T-helper 2 cell treated with Interferon-gamma antibody and Interleukin-4, amounts not matched to agents 5 μg/mL and 100 μg/mL, for 36 hours (primary cell): ENCODE measurements at regions not wholly inside any gene's neighbourhood (a gene's known extent, or its start where the extent isn't known, plus 50 kb on each side); places are given as distances from the start of the nearest gene placed in this dataset.
"Not testable (repeated sequence)": the region's sequence is repeated elsewhere in the genome, so short reads cannot be mapped to it uniquely, and the experiment has no call there.

Experiments
- DNase-seq: peaks from one replicate; pipeline ENCODE4 v3.0.0; 2021; ENCODE audit warnings: low spot score
- H3K27ac Mint-ChIP-seq: one replicate; pipeline ENCODE4 v1.8.0; 2021; ENCODE audit warnings: mild to moderate bottlenecking, mixed read lengths
- H3K27me3 Mint-ChIP-seq: one replicate; pipeline ENCODE4 v1.8.0; 2021; ENCODE audit warnings: low read depth, mixed read lengths
- H3K36me3 Mint-ChIP-seq: one replicate; pipeline ENCODE4 v1.8.0; 2021; ENCODE audit warnings: low read depth, mixed read lengths
- H3K4me1 Mint-ChIP-seq: one replicate; pipeline ENCODE4 v1.8.0; 2021; ENCODE audit warnings: low read depth, mixed read lengths
- H3K4me3 Mint-ChIP-seq: one replicate; pipeline ENCODE4 v1.8.0; 2022; ENCODE audit warnings: mild to moderate bottlenecking, moderate library complexity, mixed read lengths
- H3K9me3 Mint-ChIP-seq: one replicate; pipeline ENCODE4 v1.8.0; 2021; ENCODE audit warnings: mixed read lengths

GRCh38 chr2:195138435-195138834, 518.6 kb upstream of the SLC39A10 start:
- H3K9me3 Mint-ChIP-seq: no peaks in the 10 kb centered on the region
- DNase-seq: no peak
- H3K36me3 Mint-ChIP-seq: no peaks in the 10 kb centered on the region
- no peaks in the 10 kb centered on the region for H3K4me1 Mint-ChIP-seq
- H3K27me3 Mint-ChIP-seq: no peaks in the 10 kb centered on the region
- no peak overlapping the region for H3K4me3 Mint-ChIP-seq
- no peak overlapping the region for H3K27ac Mint-ChIP-seq

- not testable (repeated sequence) for H3K4me3 Mint-ChIP-seq, DNase-seq, H3K36me3 Mint-ChIP-seq, H3K4me1 Mint-ChIP-seq, H3K27me3 Mint-ChIP-seq, H3K9me3 Mint-ChIP-seq, H3K27ac Mint-ChIP-seq
These were observed 531.1 kb upstream of the SLC39A10 start for GRCh38 chr2:195125889-195126288.

- DNase-seq: no peak
- H3K4me3 Mint-ChIP-seq: no peak overlapping the region
- H3K36me3 Mint-ChIP-seq: no peaks in the 10 kb centered on the region
- no peaks in the 10 kb centered on the region for H3K9me3 Mint-ChIP-seq
- no peaks in the 10 kb centered on the region for H3K27me3 Mint-ChIP-seq
- H3K4me1 Mint-ChIP-seq: no peaks in the 10 kb centered on the region
- H3K27ac Mint-ChIP-seq: no peak overlapping the region
These were observed 532.5 kb upstream of the SLC39A10 start for GRCh38 chr2:195124391-195125079.

GRCh38 chr2:195122653-195123052, 534.4 kb upstream of the SLC39A10 start:
- Mint-ChIP-seq H3K4me1 (no peaks in the 10 kb centered on the region), H3K27ac (no peak overlapping the region), H3K36me3 (no peaks in the 10 kb centered on the region), H3K4me3 (no peak overlapping the region), H3K9me3 (no peaks in the 10 kb centered on the region), H3K27me3 (no peaks in the 10 kb centered on the region)
- no peak for DNase-seq

GRCh38 chr2:195121341-195121740, 535.7 kb upstream of the SLC39A10 start:
- Mint-ChIP-seq H3K9me3 (no peaks in the 10 kb centered on the region), H3K4me1 (no peaks in the 10 kb centered on the region), H3K27ac (no peak overlapping the region), H3K36me3 (no peaks in the 10 kb centered on the region), H3K27me3 (no peaks in the 10 kb centered on the region), H3K4me3 (no peak overlapping the region)
- no peak for DNase-seq

- no peak for DNase-seq
- Mint-ChIP-seq H3K27me3 (no peaks in the 10 kb centered on the region), H3K36me3 (no peaks in the 10 kb centered on the region), H3K27ac (no peak overlapping the region), H3K4me3 (no peak overlapping the region), H3K4me1 (no peaks in the 10 kb centered on the region), H3K9me3 (no peaks in the 10 kb centered on the region)
These were observed 537.8 kb upstream of the SLC39A10 start for GRCh38 chr2:195119231-195119630.

GRCh38 chr2:195118276-195118675, 538.8 kb upstream of the SLC39A10 start:
- Mint-ChIP-seq H3K9me3 (no peaks in the 10 kb centered on the region), H3K27ac (no peak overlapping the region), H3K27me3 (no peaks in the 10 kb centered on the region), H3K36me3 (no peaks in the 10 kb centered on the region), H3K4me1 (no peaks in the 10 kb centered on the region), H3K4me3 (no peak overlapping the region)
- DNase-seq: no peak

- Mint-ChIP-seq H3K4me1 (no peaks in the 10 kb centered on the region), H3K27ac (no peak overlapping the region), H3K4me3 (no peak overlapping the region)
These were observed 540.0 kb upstream of the SLC39A10 start for GRCh38 chr2:195117011-195117410.

GRCh38 chr2:195115738-195116137, 541.3 kb upstream of the SLC39A10 start:
- Mint-ChIP-seq H3K4me3 (no peak overlapping the region), H3K4me1 (no peaks in the 10 kb centered on the region)

More at GRCh38 chr2:195117011-195117410, 540.0 kb upstream of the SLC39A10 start:
- DNase-seq: no peak
- no peaks in the 10 kb centered on the region for H3K36me3 Mint-ChIP-seq
- H3K9me3 Mint-ChIP-seq: no peaks in the 10 kb centered on the region
- H3K27me3 Mint-ChIP-seq: no peaks in the 10 kb centered on the region

DNA sequence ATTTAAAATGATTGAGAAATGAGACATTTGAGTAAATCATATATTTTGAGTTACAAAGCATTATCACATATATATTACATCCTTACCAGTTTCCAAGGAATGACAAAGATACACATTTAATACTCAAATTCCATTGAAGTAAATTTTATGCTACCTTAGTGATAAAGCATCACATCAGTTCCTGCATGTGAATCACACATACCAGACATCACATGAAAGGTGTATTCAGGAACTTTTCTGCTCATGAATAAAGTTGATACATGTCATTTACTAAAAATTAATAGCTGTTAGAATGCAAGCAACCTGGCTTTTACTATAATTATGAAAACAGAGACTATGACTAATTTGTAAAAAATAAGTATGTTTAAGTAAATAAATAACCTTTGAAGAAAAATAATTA, 548.8 kb upstream of the SLC39A10 start:
- DNase-seq: no peak
- H3K27ac Mint-ChIP-seq: no peak overlapping the region
- no peaks in the 10 kb centered on the region for H3K36me3 Mint-ChIP-seq
- H3K4me3 Mint-ChIP-seq: no peak overlapping the region
- H3K27me3 Mint-ChIP-seq: peaks cover 2% of the 10 kb centered on the region
- H3K9me3 Mint-ChIP-seq: no peaks in the 10 kb centered on the region
- no peaks in the 10 kb centered on the region for H3K4me1 Mint-ChIP-seq

More at GRCh38 chr2:195115738-195116137, 541.3 kb upstream of the SLC39A10 start:
- Mint-ChIP-seq H3K36me3 (no peaks in the 10 kb centered on the region), H3K27ac (no peak overlapping the region), H3K27me3 (peaks cover 2% of the 10 kb centered on the region), H3K9me3 (no peaks in the 10 kb centered on the region)
- no peak for DNase-seq

DNA sequence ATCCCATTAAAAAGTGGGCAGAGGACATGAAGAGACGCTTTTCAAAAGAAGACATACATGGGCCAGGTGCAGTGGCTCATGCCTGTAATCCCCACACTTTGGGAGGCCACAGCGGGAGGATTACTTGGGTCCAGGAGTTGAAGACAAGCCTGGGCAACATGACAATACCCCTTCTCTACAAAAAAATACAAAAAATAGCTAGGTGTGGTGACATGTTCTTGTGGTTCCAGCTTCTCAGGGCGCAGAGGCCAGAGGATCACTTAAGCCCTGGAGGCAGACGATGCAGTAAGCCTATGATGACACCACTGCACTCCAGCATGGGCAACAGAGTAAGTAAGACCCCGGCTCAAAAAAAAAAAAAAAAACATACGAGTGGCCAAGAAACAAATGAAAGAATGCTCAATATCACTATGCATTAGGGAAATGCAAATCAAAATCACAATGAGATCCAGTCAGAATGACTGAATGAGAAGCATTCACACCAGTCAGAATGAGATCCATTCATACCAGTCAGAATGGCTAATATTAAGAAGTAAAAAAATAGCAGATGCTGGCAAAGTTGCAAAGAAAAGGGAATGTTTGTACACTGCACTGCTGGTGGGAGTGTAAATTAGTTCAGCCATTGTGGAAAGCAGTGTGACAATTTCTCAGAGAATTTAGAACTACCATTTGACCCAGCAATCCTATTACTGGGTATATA, 550.2 kb upstream of the SLC39A10 start:
- Mint-ChIP-seq H3K27me3 (peaks cover 2% of the 10 kb centered on the region), H3K4me1 (no peaks in the 10 kb centered on the region), H3K27ac (no peak overlapping the region), H3K4me3 (no peak overlapping the region), H3K36me3 (no peaks in the 10 kb centered on the region), H3K9me3 (no peaks in the 10 kb centered on the region)
- no peak for DNase-seq

DNA sequence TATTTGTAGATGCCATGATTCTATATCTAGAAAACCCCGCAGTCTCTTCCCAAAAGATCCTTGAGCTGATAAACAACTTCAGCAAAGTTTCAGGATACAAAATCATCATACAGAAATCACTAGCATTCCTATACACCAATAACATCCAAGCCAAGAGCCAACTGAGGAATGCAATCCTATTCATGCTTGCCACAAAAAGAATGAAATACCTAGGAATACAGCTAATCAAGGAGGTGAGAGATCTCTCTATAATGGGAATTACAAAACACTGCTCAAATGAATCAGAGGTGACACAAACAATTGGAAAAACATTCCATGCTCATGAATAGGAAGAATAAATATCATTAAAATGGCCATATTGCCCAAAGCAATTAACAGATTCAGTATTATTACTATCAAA, 551.4 kb upstream of the SLC39A10 start:
- Mint-ChIP-seq H3K9me3 (no peaks in the 10 kb centered on the region), H3K4me1 (no peaks in the 10 kb centered on the region), H3K27me3 (no peaks in the 10 kb centered on the region), H3K36me3 (no peaks in the 10 kb centered on the region), H3K27ac (no peak overlapping the region), H3K4me3 (no peak overlapping the region)
- no peak for DNase-seq

- Mint-ChIP-seq H3K27ac (no peak overlapping the region), H3K36me3 (no peaks in the 10 kb centered on the region), H3K4me1 (no peaks in the 10 kb centered on the region), H3K27me3 (no peaks in the 10 kb centered on the region), H3K4me3 (no peak overlapping the region), H3K9me3 (no peaks in the 10 kb centered on the region)
- no peak for DNase-seq
These were observed 562.7 kb upstream of the SLC39A10 start for GRCh38 chr2:195094330-195094729.

GRCh38 chr2:195092341-195092740, 564.7 kb upstream of the SLC39A10 start:
- no peaks in the 10 kb centered on the region for H3K9me3 Mint-ChIP-seq
- no peak overlapping the region for H3K4me3 Mint-ChIP-seq
- no peak overlapping the region for H3K27ac Mint-ChIP-seq
- H3K36me3 Mint-ChIP-seq: no peaks in the 10 kb centered on the region
- DNase-seq: no peak
- H3K4me1 Mint-ChIP-seq: no peaks in the 10 kb centered on the region
- no peaks in the 10 kb centered on the region for H3K27me3 Mint-ChIP-seq

DNA sequence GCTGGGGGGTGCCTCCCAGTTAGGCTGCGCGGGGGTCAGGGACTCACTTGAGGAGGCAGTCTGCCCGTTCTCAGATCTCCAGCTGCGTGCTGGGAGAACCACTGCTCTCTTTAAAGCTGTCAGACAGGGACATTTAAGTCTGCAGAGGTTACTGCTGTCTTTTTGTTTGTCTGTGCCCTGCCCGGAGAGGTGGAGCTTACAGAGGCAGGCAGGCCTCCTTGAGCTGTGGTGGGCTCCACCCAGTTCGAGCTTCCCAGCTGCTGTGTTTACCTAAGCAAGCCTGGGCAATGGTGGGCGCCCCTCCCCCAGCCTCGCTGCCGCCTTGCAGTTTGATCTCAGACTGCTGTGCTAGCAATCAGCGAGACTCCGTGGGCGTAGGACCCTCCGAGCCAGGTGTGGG, 584.2 kb upstream of the SLC39A10 start:
- H3K27me3 Mint-ChIP-seq, H3K4me1 Mint-ChIP-seq, DNase-seq, H3K36me3 Mint-ChIP-seq, H3K9me3 Mint-ChIP-seq, H3K27ac Mint-ChIP-seq, H3K4me3 Mint-ChIP-seq: not testable (repeated sequence)
